ENCODE measurements at regions not wholly inside any gene's neighbourhood (a gene's known extent, or its start where the extent isn't known, plus 50 kb on each side); places are given as distances from the start of the nearest gene placed in this dataset.
"Not testable (repeated sequence)": the region's sequence is repeated elsewhere in the genome, so short reads cannot be mapped to it uniquely, and the experiment has no call there.

- DNase-seq, result no peak
These were observed 796.1 kb upstream of the ADGRL3 start for GRCh38 chr4:60404027-60404426.

- no peak for DNase-seq
These were observed 777.7 kb upstream of the ADGRL3 start for GRCh38 chr4:60422439-60422838.

GRCh38 chr4:60423573-60424184 is 776.4 kb upstream of the ADGRL3 start:
- not testable (repeated sequence) for DNase-seq

- no peak for DNase-seq
These were observed 767.2 kb upstream of the ADGRL3 start for GRCh38 chr4:60432911-60433310.

GRCh38 chr4:60443068-60443467 is 757.1 kb upstream of the ADGRL3 start:
- DNase-seq, result no peak

GRCh38 chr4:60443796-60444195 is 756.3 kb upstream of the ADGRL3 start:
- DNase-seq, result no peak

- DNase-seq, result no peak
These were observed 750.1 kb upstream of the ADGRL3 start for GRCh38 chr4:60450054-60450453.

GRCh38 chr4:60452266-60452665 is 747.9 kb upstream of the ADGRL3 start:
- no peak for DNase-seq

GRCh38 chr4:60455380-60455779 is 744.7 kb upstream of the ADGRL3 start:
- no peak for DNase-seq

- DNase-seq, result no peak
These were observed 738.6 kb upstream of the ADGRL3 start for GRCh38 chr4:60461551-60461950.

GRCh38 chr4:60463857-60464502 is 736.1 kb upstream of the ADGRL3 start:
- DNase-seq, result no peak

- DNase-seq, result no peak
These were observed 717.2 kb upstream of the ADGRL3 start for GRCh38 chr4:60482921-60483351.

GRCh38 chr4:60485276-60485675 is 714.9 kb upstream of the ADGRL3 start:
- DNase-seq, result no peak

- DNase-seq, result not testable (repeated sequence)
These were observed 712.9 kb upstream of the ADGRL3 start for GRCh38 chr4:60487118-60487761.

GRCh38 chr4:60500810-60501209 is 699.3 kb upstream of the ADGRL3 start:
- DNase-seq, result no peak

- DNase-seq, result no peak
These were observed 697.4 kb upstream of the ADGRL3 start for GRCh38 chr4:60502733-60503132.

- no peak for DNase-seq
These were observed 694.1 kb upstream of the ADGRL3 start for GRCh38 chr4:60506061-60506460.

GRCh38 chr4:60522265-60522664 is 677.9 kb upstream of the ADGRL3 start:
- DNase-seq, result no peak

- no peak for DNase-seq
These were observed 668.2 kb upstream of the ADGRL3 start for GRCh38 chr4:60531776-60532379.

- DNase-seq, result no peak
These were observed 655.1 kb upstream of the ADGRL3 start for GRCh38 chr4:60544981-60545380.

GRCh38 chr4:60562334-60562733 is 637.8 kb upstream of the ADGRL3 start:
- no peak for DNase-seq

- no peak for DNase-seq
These were observed 634.6 kb upstream of the ADGRL3 start for GRCh38 chr4:60565558-60565957.

- no peak for DNase-seq
These were observed 624.8 kb upstream of the ADGRL3 start for GRCh38 chr4:60575336-60575735.

GRCh38 chr4:60579335-60579734 is 620.8 kb upstream of the ADGRL3 start:
- no peak for DNase-seq

Data from stimulated activated CD4-positive, alpha-beta T cell treated with anti-CD3 and anti-CD28 coated beads, Interleukin-4, amount 100 ng/mL, for 1 hour (primary cell).